ENCODE measurements at regions not wholly inside any gene's neighbourhood (a gene's known extent, or its start where the extent isn't known, plus 50 kb on each side); places are given as distances from the start of the nearest gene placed in this dataset.

- no peak overlapping the region for H3K4me3 Mint-ChIP-seq
- no peak overlapping the region for H3K27ac Mint-ChIP-seq
- no peaks in the 10 kb centered on the region for H3K9me3 Mint-ChIP-seq
- H3K27me3 Mint-ChIP-seq: no peaks in the 10 kb centered on the region
- no peaks in the 10 kb centered on the region for H3K4me1 Mint-ChIP-seq
- H3K36me3 Mint-ChIP-seq: no peaks in the 10 kb centered on the region
- peak; percentile 55 to 60 for DNase-seq (ENCODE audit: low spot score in 2 of 2)
- ATAC-seq (ENCODE audit: low read depth): peak; percentile 91
Measured at GRCh38 chr6:113306552-113307145, 550.5 kb upstream of the MARCKS start.

- Mint-ChIP-seq H3K27ac (no peak overlapping the region), H3K9me3 (no peaks in the 10 kb centered on the region), H3K36me3 (no peaks in the 10 kb centered on the region), H3K4me3 (no peak overlapping the region), H3K4me1 (no peaks in the 10 kb centered on the region), H3K27me3 (no peaks in the 10 kb centered on the region)
- DNase-seq (ENCODE audit: low spot score in 2 of 2) (no peak), ATAC-seq (ENCODE audit: low read depth) (no peak)
Measured at GRCh38 chr6:113308266-113308665, 548.9 kb upstream of the MARCKS start.

- DNase-seq (ENCODE audit: low spot score in 2 of 2): no peak
- Mint-ChIP-seq H3K9me3 (no peaks in the 10 kb centered on the region), H3K27ac (no peak overlapping the region), H3K4me3 (no peak overlapping the region), H3K4me1 (peaks cover 3% of the 10 kb centered on the region), H3K36me3 (no peaks in the 10 kb centered on the region), H3K27me3 (no peaks in the 10 kb centered on the region)
- ATAC-seq (ENCODE audit: low read depth): no peak
Measured at GRCh38 chr6:113313841-113314240, 543.3 kb upstream of the MARCKS start.

GRCh38 chr6:113315165-113315564 is 542.0 kb upstream of the MARCKS start:
- no peaks in the 10 kb centered on the region for H3K9me3 Mint-ChIP-seq
- H3K4me3 Mint-ChIP-seq: no peak overlapping the region
- DNase-seq (ENCODE audit: low spot score in 2 of 2) (no peak), ATAC-seq (ENCODE audit: low read depth) (no peak)
- peaks cover 3% of the 10 kb centered on the region for H3K4me1 Mint-ChIP-seq
- no peak overlapping the region for H3K27ac Mint-ChIP-seq
- H3K27me3 Mint-ChIP-seq: no peaks in the 10 kb centered on the region
- H3K36me3 Mint-ChIP-seq: no peaks in the 10 kb centered on the region

GRCh38 chr6:113315879-113316278 is 541.3 kb upstream of the MARCKS start:
- Mint-ChIP-seq H3K27ac (no peak overlapping the region), H3K4me1 (peaks cover 3% of the 10 kb centered on the region), H3K9me3 (peaks cover 2% of the 10 kb centered on the region), H3K4me3 (no peak overlapping the region), H3K36me3 (no peaks in the 10 kb centered on the region), H3K27me3 (no peaks in the 10 kb centered on the region)
- DNase-seq (ENCODE audit: low spot score in 2 of 2) (no peak), ATAC-seq (ENCODE audit: low read depth) (no peak)

GRCh38 chr6:113317442-113317841 is 539.7 kb upstream of the MARCKS start:
- Mint-ChIP-seq H3K36me3 (peaks cover 2% of the 10 kb centered on the region), H3K27me3 (no peaks in the 10 kb centered on the region), H3K9me3 (peaks cover 4% of the 10 kb centered on the region), H3K4me3 (no peak overlapping the region), H3K27ac (no peak overlapping the region), H3K4me1 (peaks cover 3% of the 10 kb centered on the region)
- ATAC-seq (ENCODE audit: low read depth) (no peak), DNase-seq (ENCODE audit: low spot score in 2 of 2) (no peak)

- H3K4me1 Mint-ChIP-seq: peaks cover 3% of the 10 kb centered on the region
- peaks cover 4% of the 10 kb centered on the region for H3K9me3 Mint-ChIP-seq
- no peak overlapping the region for H3K4me3 Mint-ChIP-seq
- H3K27me3 Mint-ChIP-seq: no peaks in the 10 kb centered on the region
- no peak for ATAC-seq (ENCODE audit: low read depth)
- no peak for DNase-seq (ENCODE audit: low spot score in 2 of 2)
- H3K36me3 Mint-ChIP-seq: peaks cover 2% of the 10 kb centered on the region
- H3K27ac Mint-ChIP-seq: no peak overlapping the region
Measured at GRCh38 chr6:113317891-113318574, 539.1 kb upstream of the MARCKS start.

GRCh38 chr6:113318575-113318917 is 538.6 kb upstream of the MARCKS start:
- peaks cover 2% of the 10 kb centered on the region for H3K36me3 Mint-ChIP-seq
- no peak for ATAC-seq (ENCODE audit: low read depth)
- peaks cover 3% of the 10 kb centered on the region for H3K4me1 Mint-ChIP-seq

GRCh38 chr6:113320653-113321052 is 536.5 kb upstream of the MARCKS start:
- H3K27ac Mint-ChIP-seq: no peak overlapping the region
- peaks cover 4% of the 10 kb centered on the region for H3K9me3 Mint-ChIP-seq
- H3K27me3 Mint-ChIP-seq: no peaks in the 10 kb centered on the region
- no peaks in the 10 kb centered on the region for H3K4me1 Mint-ChIP-seq
- H3K36me3 Mint-ChIP-seq: peaks cover 2% of the 10 kb centered on the region
- DNase-seq (ENCODE audit: low spot score in 2 of 2): no peak
- H3K4me3 Mint-ChIP-seq: no peak overlapping the region
- no peak for ATAC-seq (ENCODE audit: low read depth)

More at GRCh38 chr6:113318575-113318917, 538.6 kb upstream of the MARCKS start:
- Mint-ChIP-seq H3K4me3 (no peak overlapping the region), H3K27me3 (no peaks in the 10 kb centered on the region), H3K27ac (no peak overlapping the region), H3K9me3 (peaks cover 4% of the 10 kb centered on the region)
- DNase-seq (ENCODE audit: low spot score in 2 of 2): no peak

- Mint-ChIP-seq H3K4me1 (peaks cover 3% of the 10 kb centered on the region), H3K4me3 (no peak overlapping the region), H3K9me3 (no peaks in the 10 kb centered on the region), H3K27ac (no peak overlapping the region), H3K36me3 (no peaks in the 10 kb centered on the region), H3K27me3 (no peaks in the 10 kb centered on the region)
- ATAC-seq (ENCODE audit: low read depth) (no peak), DNase-seq (ENCODE audit: low spot score in 2 of 2) (no peak)
Measured at GRCh38 chr6:113326781-113327180, 530.4 kb upstream of the MARCKS start.

GRCh38 chr6:113328886-113329381 is 528.2 kb upstream of the MARCKS start:
- Mint-ChIP-seq H3K27me3 (peaks cover 1% of the 10 kb centered on the region), H3K9me3 (no peaks in the 10 kb centered on the region), H3K4me3 (no peak overlapping the region), H3K4me1 (peaks cover 3% of the 10 kb centered on the region), H3K36me3 (peaks cover 1% of the 10 kb centered on the region), H3K27ac (no peak overlapping the region)
- DNase-seq (ENCODE audit: low spot score in 2 of 2): no peak
- ATAC-seq (ENCODE audit: low read depth): no peak

GRCh38 chr6:113329942-113330635 is 527.1 kb upstream of the MARCKS start:
- peaks cover 1% of the 10 kb centered on the region for H3K27me3 Mint-ChIP-seq
- DNase-seq (ENCODE audit: low spot score in 2 of 2): no peak
- peaks cover 1% of the 10 kb centered on the region for H3K36me3 Mint-ChIP-seq
- no peaks in the 10 kb centered on the region for H3K9me3 Mint-ChIP-seq
- H3K27ac Mint-ChIP-seq: no peak overlapping the region
- H3K4me3 Mint-ChIP-seq: no peak overlapping the region
- ATAC-seq (ENCODE audit: low read depth): no peak
- H3K4me1 Mint-ChIP-seq: peaks cover 3% of the 10 kb centered on the region

GRCh38 chr6:113330636-113330946 is 526.6 kb upstream of the MARCKS start:
- no peaks in the 10 kb centered on the region for H3K9me3 Mint-ChIP-seq
- ATAC-seq (ENCODE audit: low read depth): no peak
- H3K4me1 Mint-ChIP-seq: peaks cover 3% of the 10 kb centered on the region
- peaks cover 4% of the 10 kb centered on the region for H3K36me3 Mint-ChIP-seq
- peaks cover 1% of the 10 kb centered on the region for H3K27me3 Mint-ChIP-seq
- no peak overlapping the region for H3K27ac Mint-ChIP-seq
- DNase-seq (ENCODE audit: low spot score in 2 of 2): no peak
- H3K4me3 Mint-ChIP-seq: no peak overlapping the region

- Mint-ChIP-seq H3K4me1 (peaks cover 3% of the 10 kb centered on the region), H3K27me3 (peaks cover 1% of the 10 kb centered on the region), H3K9me3 (no peaks in the 10 kb centered on the region), H3K4me3 (no peak overlapping the region), H3K27ac (no peak overlapping the region), H3K36me3 (peaks cover 4% of the 10 kb centered on the region)
- ATAC-seq (ENCODE audit: low read depth) (no peak), DNase-seq (ENCODE audit: low spot score in 2 of 2) (no peak)
Measured at GRCh38 chr6:113331021-113331420, 526.1 kb upstream of the MARCKS start.

Data from memory B cell (primary cell).